HepG2 (cell line): ENCODE measurements at regions not wholly inside any gene's neighbourhood (a gene's known extent, or its start where the extent isn't known, plus 50 kb on each side); places are given as distances from the start of the nearest gene placed in this dataset.

Source experiments
- BORCS8-MEF2B ChIP-seq: sonication (generic); formaldehyde crosslinking; IDR thresholded peaks from 2 replicates; pipeline ENCODE4 v1.8.0; 2022; ENCODE audit warnings: mild to moderate bottlenecking, missing genetic modification reagents
- KAT7 ChIP-seq: IDR thresholded peaks from 2 replicates; pipeline ENCODE4 v1.6.1; 2018; ENCODE audit warnings: borderline replicate concordance, missing compliant biosample characterization
- MEF2D ChIP-seq: sonication (generic); formaldehyde crosslinking; IDR thresholded peaks from 2 replicates; pipeline ENCODE4 v1.5.1; 2020; ENCODE audit warnings: mild to moderate bottlenecking, missing genetic modification reagents
- REPIN1 ChIP-seq: sonication (generic); formaldehyde crosslinking; IDR thresholded peaks from 2 replicates; pipeline ENCODE4 v1.8.0; 2022; ENCODE audit warnings: missing genetic modification reagents, low read depth, mild to moderate bottlenecking, borderline replicate concordance
- ZBTB38 ChIP-seq: sonication (generic); formaldehyde crosslinking; IDR thresholded peaks from 2 replicates; pipeline ENCODE4 v1.5.1; 2020; ENCODE audit warnings: mild to moderate bottlenecking, missing genetic modification reagents
- ZFP90 ChIP-seq: sonication (generic); formaldehyde crosslinking; IDR thresholded peaks from 2 replicates; pipeline ENCODE4 v1.8.0; 2022; ENCODE audit warnings: missing genetic modification reagents, mild to moderate bottlenecking, inconsistent platforms, borderline replicate concordance
- ZMYM4 ChIP-seq: sonication (generic); formaldehyde crosslinking; IDR thresholded peaks from 2 replicates; pipeline ENCODE4 v1.8.1; 2023; ENCODE audit warnings: mild to moderate bottlenecking, missing genetic modification reagents
- TF ChIP-seq, protein P1 (sequence below): sonication (generic); IDR thresholded peaks from 2 replicates; pipeline ENCODE4 v1.6.1; 2016; ENCODE audit warnings: low read depth, borderline replicate concordance
- TF ChIP-seq, protein P2 (sequence below): sonication (generic); formaldehyde crosslinking; IDR thresholded peaks from 2 replicates; pipeline ENCODE4 v1.5.0; 2020; ENCODE audit warnings: mild to moderate bottlenecking, missing genetic modification reagents, borderline replicate concordance
- TF ChIP-seq, protein P3 (sequence below): sonication (generic); formaldehyde crosslinking; IDR thresholded peaks from 2 replicates; pipeline ENCODE4 v1.8.0; 2022; ENCODE audit warnings: mild to moderate bottlenecking, missing genetic modification reagents, borderline replicate concordance
- TF ChIP-seq, protein P4 (sequence below): sonication (generic); formaldehyde crosslinking; IDR thresholded peaks from 2 replicates; pipeline ENCODE4 v1.4.0; 2020; ENCODE audit warnings: low read depth, mild to moderate bottlenecking, missing genetic modification reagents
- TF ChIP-seq, protein P5 (sequence below): sonication (generic); formaldehyde crosslinking; IDR thresholded peaks from 2 replicates; pipeline ENCODE4 v1.4.0; 2020; ENCODE audit warnings: mild to moderate bottlenecking, low read depth, missing genetic modification reagents
- TF ChIP-seq, protein P6 (sequence below): sonication (generic); formaldehyde crosslinking; IDR thresholded peaks from 2 replicates; pipeline ENCODE4 v1.4.0; 2020; ENCODE audit warnings: missing genetic modification reagents, mild to moderate bottlenecking, borderline replicate concordance

DNA sequence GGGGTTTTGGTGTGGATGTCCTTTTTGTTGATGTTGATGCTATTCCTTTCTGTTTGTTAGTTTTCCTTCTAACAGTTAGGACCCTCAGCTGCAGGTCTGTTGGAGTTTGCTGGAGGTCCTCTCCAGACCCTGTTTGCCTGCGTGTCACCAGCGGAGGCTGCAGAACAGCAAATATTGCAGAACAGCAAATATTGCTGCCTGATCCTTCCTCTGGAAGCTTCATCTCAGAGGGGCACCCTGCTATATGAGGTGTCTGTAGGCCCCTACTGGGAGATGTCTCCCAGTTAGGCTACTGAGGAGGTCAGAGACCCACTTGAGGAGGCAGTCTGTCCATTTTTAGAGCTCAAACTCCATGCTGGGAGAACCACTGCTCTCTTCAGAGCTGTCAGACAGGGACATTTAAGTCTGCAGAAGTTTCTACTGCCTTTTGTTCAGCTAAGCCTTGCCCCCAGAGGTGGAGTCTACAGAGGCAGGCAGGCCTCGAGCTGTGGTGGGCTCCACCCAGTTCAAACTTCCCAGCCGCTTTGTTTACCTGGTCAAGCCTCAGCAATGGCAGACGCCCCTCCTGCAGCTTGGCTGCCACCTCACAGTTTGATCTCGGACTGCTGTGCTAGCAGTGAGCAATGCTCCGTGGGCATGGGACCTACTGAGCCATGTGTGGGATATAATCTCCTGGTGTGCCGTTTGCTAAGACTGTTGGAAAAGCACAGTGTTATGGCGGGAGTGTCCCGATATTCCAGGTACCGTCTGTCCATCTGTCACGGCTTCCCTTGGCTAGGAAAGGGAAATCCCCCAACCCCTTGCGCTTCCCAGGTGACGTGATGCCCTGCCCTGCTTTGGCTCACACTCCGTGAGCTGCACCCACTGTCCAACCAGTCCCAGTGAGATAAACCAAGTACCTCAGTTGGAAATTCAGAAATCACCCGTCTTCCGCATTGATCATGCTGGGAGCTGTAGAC lies 56.4 kb upstream of the CRYM start (continued):
- TF ChIP-seq, protein P1, sequence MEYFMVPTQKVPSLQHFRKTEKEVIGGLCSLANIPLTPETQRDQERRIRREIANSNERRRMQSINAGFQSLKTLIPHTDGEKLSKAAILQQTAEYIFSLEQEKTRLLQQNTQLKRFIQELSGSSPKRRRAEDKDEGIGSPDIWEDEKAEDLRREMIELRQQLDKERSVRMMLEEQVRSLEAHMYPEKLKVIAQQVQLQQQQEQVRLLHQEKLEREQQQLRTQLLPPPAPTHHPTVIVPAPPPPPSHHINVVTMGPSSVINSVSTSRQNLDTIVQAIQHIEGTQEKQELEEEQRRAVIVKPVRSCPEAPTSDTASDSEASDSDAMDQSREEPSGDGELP: peak; percentile 8; the same call in 1 of the 2 replicates
- TF ChIP-seq, protein P2, sequence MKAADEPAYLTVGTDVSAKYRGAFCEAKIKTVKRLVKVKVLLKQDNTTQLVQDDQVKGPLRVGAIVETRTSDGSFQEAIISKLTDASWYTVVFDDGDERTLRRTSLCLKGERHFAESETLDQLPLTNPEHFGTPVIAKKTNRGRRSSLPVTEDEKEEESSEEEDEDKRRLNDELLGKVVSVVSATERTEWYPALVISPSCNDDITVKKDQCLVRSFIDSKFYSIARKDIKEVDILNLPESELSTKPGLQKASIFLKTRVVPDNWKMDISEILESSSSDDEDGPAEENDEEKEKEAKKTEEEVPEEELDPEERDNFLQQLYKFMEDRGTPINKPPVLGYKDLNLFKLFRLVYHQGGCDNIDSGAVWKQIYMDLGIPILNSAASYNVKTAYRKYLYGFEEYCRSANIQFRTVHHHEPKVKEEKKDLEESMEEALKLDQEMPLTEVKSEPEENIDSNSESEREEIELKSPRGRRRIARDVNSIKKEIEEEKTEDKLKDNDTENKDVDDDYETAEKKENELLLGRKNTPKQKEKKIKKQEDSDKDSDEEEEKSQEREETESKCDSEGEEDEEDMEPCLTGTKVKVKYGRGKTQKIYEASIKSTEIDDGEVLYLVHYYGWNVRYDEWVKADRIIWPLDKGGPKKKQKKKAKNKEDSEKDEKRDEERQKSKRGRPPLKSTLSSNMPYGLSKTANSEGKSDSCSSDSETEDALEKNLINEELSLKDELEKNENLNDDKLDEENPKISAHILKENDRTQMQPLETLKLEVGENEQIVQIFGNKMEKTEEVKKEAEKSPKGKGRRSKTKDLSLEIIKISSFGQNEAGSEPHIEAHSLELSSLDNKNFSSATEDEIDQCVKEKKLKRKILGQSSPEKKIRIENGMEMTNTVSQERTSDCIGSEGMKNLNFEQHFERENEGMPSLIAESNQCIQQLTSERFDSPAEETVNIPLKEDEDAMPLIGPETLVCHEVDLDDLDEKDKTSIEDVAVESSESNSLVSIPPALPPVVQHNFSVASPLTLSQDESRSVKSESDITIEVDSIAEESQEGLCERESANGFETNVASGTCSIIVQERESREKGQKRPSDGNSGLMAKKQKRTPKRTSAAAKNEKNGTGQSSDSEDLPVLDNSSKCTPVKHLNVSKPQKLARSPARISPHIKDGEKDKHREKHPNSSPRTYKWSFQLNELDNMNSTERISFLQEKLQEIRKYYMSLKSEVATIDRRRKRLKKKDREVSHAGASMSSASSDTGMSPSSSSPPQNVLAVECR (CRISPR knock-in tag): peak; percentile 69
- TF ChIP-seq ZFP90: peak; percentile 90
- peak; percentile 42; the same call in 1 of the 2 replicates for TF ChIP-seq KAT7 (CRISPR knock-in tag)
- TF ChIP-seq ZBTB38 (CRISPR knock-in tag): peak; percentile 99
- TF ChIP-seq, protein P3, sequence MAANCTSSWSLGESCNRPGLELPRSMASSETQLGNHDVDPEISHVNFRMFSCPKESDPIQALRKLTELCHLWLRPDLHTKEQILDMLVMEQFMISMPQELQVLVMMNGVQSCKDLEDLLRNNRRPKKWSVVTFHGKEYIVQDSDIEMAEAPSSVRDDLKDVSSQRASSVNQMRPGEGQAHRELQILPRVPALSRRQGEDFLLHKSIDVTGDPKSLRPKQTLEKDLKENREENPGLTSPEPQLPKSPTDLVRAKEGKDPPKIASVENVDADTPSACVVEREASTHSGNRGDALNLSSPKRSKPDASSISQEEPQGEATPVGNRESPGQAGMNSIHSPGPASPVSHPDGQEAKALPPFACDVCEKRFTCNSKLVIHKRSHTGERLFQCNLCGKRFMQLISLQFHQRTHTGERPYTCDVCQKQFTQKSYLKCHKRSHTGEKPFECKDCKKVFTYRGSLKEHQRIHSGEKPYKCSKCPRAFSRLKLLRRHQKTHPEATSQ (CRISPR knock-in tag): 0 out of 2 replicates have a peak, but pooled peaks have one; percentile 67
- TF ChIP-seq ZMYM4: peak; percentile 86
- peak; percentile 63; the same call in 1 of the 2 replicates for TF ChIP-seq MEF2D (CRISPR knock-in tag)
- TF ChIP-seq BORCS8-MEF2B (CRISPR knock-in tag): peak; percentile 68
- TF ChIP-seq, protein P4, sequence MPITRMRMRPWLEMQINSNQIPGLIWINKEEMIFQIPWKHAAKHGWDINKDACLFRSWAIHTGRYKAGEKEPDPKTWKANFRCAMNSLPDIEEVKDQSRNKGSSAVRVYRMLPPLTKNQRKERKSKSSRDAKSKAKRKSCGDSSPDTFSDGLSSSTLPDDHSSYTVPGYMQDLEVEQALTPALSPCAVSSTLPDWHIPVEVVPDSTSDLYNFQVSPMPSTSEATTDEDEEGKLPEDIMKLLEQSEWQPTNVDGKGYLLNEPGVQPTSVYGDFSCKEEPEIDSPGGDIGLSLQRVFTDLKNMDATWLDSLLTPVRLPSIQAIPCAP: peak; percentile 81; the same call in 1 of the 2 replicates
- TF ChIP-seq, protein P5, sequence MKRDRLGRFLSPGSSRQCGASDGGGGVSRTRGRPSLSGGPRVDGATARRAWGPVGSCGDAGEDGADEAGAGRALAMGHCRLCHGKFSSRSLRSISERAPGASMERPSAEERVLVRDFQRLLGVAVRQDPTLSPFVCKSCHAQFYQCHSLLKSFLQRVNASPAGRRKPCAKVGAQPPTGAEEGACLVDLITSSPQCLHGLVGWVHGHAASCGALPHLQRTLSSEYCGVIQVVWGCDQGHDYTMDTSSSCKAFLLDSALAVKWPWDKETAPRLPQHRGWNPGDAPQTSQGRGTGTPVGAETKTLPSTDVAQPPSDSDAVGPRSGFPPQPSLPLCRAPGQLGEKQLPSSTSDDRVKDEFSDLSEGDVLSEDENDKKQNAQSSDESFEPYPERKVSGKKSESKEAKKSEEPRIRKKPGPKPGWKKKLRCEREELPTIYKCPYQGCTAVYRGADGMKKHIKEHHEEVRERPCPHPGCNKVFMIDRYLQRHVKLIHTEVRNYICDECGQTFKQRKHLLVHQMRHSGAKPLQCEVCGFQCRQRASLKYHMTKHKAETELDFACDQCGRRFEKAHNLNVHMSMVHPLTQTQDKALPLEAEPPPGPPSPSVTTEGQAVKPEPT (CRISPR knock-in tag): peak; percentile 87; the same call in 1 of the 2 replicates
- TF ChIP-seq, protein P6, sequence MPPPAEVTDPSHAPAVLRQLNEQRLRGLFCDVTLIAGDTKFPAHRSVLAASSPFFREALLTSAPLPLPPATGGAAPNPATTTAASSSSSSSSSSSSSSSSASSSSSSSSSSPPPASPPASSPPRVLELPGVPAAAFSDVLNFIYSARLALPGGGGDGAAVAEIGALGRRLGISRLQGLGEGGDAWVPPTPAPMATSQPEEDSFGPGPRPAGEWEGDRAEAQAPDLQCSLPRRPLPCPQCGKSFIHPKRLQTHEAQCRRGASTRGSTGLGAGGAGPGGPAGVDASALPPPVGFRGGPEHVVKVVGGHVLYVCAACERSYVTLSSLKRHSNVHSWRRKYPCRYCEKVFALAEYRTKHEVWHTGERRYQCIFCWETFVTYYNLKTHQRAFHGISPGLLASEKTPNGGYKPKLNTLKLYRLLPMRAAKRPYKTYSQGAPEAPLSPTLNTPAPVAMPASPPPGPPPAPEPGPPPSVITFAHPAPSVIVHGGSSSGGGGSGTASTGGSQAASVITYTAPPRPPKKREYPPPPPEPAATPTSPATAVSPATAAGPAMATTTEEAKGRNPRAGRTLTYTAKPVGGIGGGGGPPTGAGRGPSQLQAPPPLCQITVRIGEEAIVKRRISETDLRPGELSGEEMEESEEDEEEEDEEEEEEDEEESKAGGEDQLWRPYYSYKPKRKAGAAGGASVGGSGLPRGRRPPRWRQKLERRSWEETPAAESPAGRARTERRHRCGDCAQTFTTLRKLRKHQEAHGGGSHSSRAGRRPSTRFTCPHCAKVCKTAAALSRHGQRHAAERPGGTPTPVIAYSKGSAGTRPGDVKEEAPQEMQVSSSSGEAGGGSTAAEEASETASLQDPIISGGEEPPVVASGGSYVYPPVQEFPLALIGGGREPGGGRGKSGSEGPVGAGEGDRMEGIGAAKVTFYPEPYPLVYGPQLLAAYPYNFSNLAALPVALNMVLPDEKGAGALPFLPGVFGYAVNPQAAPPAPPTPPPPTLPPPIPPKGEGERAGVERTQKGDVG: peak; percentile 84; the same call in 1 of the 2 replicates
- peak; percentile 30; the same call in 1 of the 2 replicates for TF ChIP-seq REPIN1 (CRISPR knock-in tag)
